ENCODE measurements at regions not wholly inside any gene's neighbourhood (a gene's known extent, or its start where the extent isn't known, plus 50 kb on each side); places are given as distances from the start of the nearest gene placed in this dataset.

- peak; percentile 98 for ATAC-seq
- BruUV-seq (replicated peaks): TSS peak; percentile 98
- intact Hi-C loops (cut with micrococcal nuclease; ENCODE audit: unreplicated experiment): loop anchor here (10.0 kb wide), 1 partner anchor 637 kb away; the partner anchor contains the start of gene IGFBP5
- TF ChIP-seq ELK4 (CRISPR knock-in tag; IDR thresholded peaks at IDR 0.05; ENCODE audit: borderline replicate concordance) (no peak), ZHX2 (IDR thresholded peaks at IDR 0.05; ENCODE audit: low read depth) (no peak), ZHX2 (CRISPR knock-in tag; IDR thresholded peaks at IDR 0.05; ENCODE audit: borderline replicate concordance) (no peak), ZNF274 (CRISPR knock-in tag; IDR thresholded peaks at IDR 0.05) (0 out of 2 replicates have a peak, but pooled peaks have one; percentile 48), RBAK (CRISPR knock-in tag; IDR thresholded peaks at IDR 0.05) (no peak), CENPT (CRISPR knock-in tag; IDR thresholded peaks at IDR 0.05; ENCODE audit: low read depth) (no peak), PATZ1 (CRISPR knock-in tag; IDR thresholded peaks at IDR 0.05) (peak; percentile 50; the same call in 1 of the 2 replicates), ZNF552 (CRISPR knock-in tag; IDR thresholded peaks at IDR 0.05; ENCODE audit: borderline replicate concordance) (no peak), NR2C2 (CRISPR knock-in tag; IDR thresholded peaks at IDR 0.05; ENCODE audit: borderline replicate concordance) (peak; percentile 68), ZNF136 (CRISPR knock-in tag; IDR thresholded peaks at IDR 0.05; ENCODE audit: low read depth) (peak; percentile 96), ZNF549 (CRISPR knock-in tag; IDR thresholded peaks at IDR 0.05) (no peak), SAP130 (CRISPR knock-in tag; IDR thresholded peaks at IDR 0.05; ENCODE audit: low read depth) (peak; percentile 91), YEATS2 (CRISPR knock-in tag; IDR thresholded peaks at IDR 0.05; ENCODE audit: borderline replicate concordance) (peak; percentile 70; the same call in 1 of the 2 replicates), AKAP8 (CRISPR knock-in tag; IDR thresholded peaks at IDR 0.05) (no peak)
These were observed 471.9 kb upstream of the TNP1 start for GRCh38 chr2:217331523-217332416.

More at GRCh38 chr2:217331523-217332416, 471.9 kb upstream of the TNP1 start:
- Histone ChIP-seq H4K20me1 (ENCODE audit: insufficient read depth, low read length) (no peaks in the 10 kb centered on the region), H3K79me2 (ENCODE audit: insufficient read depth, low read length) (no peaks in the 10 kb centered on the region), H3K4me3 (replicated peaks in 1 of 3; ENCODE audit: insufficient read depth in 1 of 3, low read depth in 2 of 3, low read length in 3 of 3) (peak overlapping the region in 1 of 3 experiments; percentile 24; a peak in 1 of 6 replicates), H3K27me3 (ENCODE audit: control insufficient read depth in 1 of 2, insufficient read depth in 2 of 2, low read length in 2 of 2) (no peaks in the 10 kb centered on the region), H3K36me3 (replicated peaks in 1 of 2; ENCODE audit: control insufficient read depth in 1 of 2, insufficient read depth in 2 of 2, low read length in 2 of 2) (no peaks in the 10 kb centered on the region), H3K4me2 (ENCODE audit: low read depth, low read length) (peak overlapping the region; percentile 64), H3K9ac (ENCODE audit: insufficient read depth, low read depth, low read length) (peak overlapping the region; percentile 76), H2AFZ (ENCODE audit: low read length) (no peak overlapping the region), H3K27ac (ENCODE audit: extremely low read length, insufficient read depth, low read length) (peak overlapping the region; percentile 85), H3K4me1 (ENCODE audit: insufficient read depth, low read length) (peaks cover 58% of the 10 kb centered on the region), H3K9me3 (ENCODE audit: low read length) (no peaks in the 10 kb centered on the region)
- ChIA-PET CTCF (ENCODE audit: low intra/inter-chr PET ratio, low total read pairs) (no interaction called here), POLR2A (interaction anchor here (0.6 to 1.4 kb wide), 4 partner anchors 14 to 570 kb away, joined by 3 read pairs; no protein-coding TSS in a partner anchor)
- DNase-seq (ENCODE audit: low spot score) (peak; percentile 99), FAIRE-seq (peak; percentile 97)
- in situ Hi-C loops (cut with HindIII; ENCODE audit: extremely low pct_ligation_motif_present, low pct_unique_long_range_greater_than_20kb): loop anchor here (25.0 kb wide), 1 partner anchor 819 kb away; no protein-coding TSS in a partner anchor
- WGBS (ENCODE audit: low lambda C conversion rate): 4% methylated on average over 3 of the region's 3 CpGs
